ENCODE measurements at regions not wholly inside any gene's neighbourhood (a gene's known extent, or its start where the extent isn't known, plus 50 kb on each side); places are given as distances from the start of the nearest gene placed in this dataset.
"Not testable (repeated sequence)": the region's sequence is repeated elsewhere in the genome, so short reads cannot be mapped to it uniquely, and the experiment has no call there.

DNA sequence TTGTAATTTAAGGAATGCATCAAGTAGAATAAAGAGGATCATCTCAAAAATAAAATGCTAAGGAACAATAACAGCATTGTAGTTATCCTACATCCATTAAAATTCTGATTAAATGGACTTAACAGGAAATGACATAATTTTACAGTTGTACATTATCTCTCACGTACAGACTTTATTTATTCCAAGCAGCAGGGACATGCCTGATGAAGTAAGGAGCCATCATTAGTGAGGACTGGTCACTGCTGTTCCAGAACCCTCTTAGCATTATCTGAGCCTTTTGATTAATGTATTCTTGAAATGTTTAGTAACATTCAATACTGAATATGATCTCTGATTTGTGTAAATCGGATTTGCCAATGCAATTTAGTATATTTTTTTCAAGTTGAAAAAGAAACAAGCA is 516.1 kb downstream of the DACH1 start:
- 81% methylated on average over 2 of the region's 2 CpGs for WGBS
- no peaks in the 10 kb centered on the region for H3K27me3 ChIP-seq
- no peaks in the 10 kb centered on the region for H3K9me3 ChIP-seq
- H3K4me3 ChIP-seq, result no peak overlapping the region
- DNase-seq (ENCODE audit: extremely low spot score), result no peak
- intact Hi-C loops (cut with DNase I), result no loop called here
- TF ChIP-seq EP300 (IDR thresholded peaks at IDR 0.05), result no peak
- no peak for TF ChIP-seq POLR2AphosphoS5 (IDR thresholded peaks at IDR 0.05)
- TF ChIP-seq, protein P1, sequence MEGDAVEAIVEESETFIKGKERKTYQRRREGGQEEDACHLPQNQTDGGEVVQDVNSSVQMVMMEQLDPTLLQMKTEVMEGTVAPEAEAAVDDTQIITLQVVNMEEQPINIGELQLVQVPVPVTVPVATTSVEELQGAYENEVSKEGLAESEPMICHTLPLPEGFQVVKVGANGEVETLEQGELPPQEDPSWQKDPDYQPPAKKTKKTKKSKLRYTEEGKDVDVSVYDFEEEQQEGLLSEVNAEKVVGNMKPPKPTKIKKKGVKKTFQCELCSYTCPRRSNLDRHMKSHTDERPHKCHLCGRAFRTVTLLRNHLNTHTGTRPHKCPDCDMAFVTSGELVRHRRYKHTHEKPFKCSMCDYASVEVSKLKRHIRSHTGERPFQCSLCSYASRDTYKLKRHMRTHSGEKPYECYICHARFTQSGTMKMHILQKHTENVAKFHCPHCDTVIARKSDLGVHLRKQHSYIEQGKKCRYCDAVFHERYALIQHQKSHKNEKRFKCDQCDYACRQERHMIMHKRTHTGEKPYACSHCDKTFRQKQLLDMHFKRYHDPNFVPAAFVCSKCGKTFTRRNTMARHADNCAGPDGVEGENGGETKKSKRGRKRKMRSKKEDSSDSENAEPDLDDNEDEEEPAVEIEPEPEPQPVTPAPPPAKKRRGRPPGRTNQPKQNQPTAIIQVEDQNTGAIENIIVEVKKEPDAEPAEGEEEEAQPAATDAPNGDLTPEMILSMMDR (IDR thresholded peaks at IDR 0.05), result no peak
- no peak for TF ChIP-seq POLR2A (IDR thresholded peaks at IDR 0.05; ENCODE audit: low read depth)
- no peak overlapping the region for H3K27ac ChIP-seq (replicated peaks in 1 of 4)
- no peaks in the 10 kb centered on the region for H3K4me1 ChIP-seq
- H3K36me3 ChIP-seq, result no peaks in the 10 kb centered on the region

DNA sequence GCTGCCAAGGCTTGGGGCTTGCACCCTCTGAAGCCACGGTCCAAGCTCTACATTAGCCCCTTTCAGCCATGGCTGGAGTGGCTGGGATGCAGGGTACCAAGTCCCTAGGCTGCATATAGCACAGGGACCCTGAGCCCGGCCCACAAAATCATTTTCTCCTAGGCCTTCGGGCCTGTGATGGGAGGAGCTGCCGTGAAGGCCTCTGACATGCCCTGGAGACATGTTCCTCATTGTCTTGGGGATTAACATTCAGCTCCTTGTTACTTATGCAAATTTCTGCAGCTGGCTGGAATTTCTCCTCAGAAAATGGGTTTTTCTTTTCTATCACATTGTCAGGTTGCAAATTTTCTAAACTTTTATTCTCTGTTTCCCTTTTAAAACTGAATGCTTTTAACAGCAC is 521.1 kb downstream of the DACH1 start:
- intact Hi-C loops (cut with DNase I); H3K4me1 ChIP-seq; H3K4me3 ChIP-seq; H3K27ac ChIP-seq (replicated peaks in 1 of 4); DNase-seq (ENCODE audit: extremely low spot score); H3K27me3 ChIP-seq; H3K9me3 ChIP-seq; H3K36me3 ChIP-seq: not testable (repeated sequence)
- 92% methylated on average over 2 of the region's 4 CpGs for WGBS

DNA sequence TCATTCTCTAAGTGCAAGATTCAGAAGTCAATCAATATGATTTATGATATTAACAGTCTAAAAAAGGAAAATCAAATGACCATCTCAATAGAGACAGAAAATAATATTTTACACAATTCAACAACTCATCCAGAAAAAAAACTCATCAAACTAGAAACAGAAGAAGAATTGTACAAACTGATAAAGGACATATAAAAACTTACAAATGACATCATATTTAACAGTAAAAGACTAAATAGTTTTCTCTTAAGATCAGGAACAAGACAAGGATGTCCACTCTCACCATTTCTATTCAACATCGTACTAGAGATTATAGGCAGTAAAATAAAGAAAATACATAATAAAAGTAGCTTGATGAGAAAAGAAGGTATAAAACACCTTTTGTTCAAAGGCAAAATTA is 527.3 kb downstream of the DACH1 start:
- WGBS, result 88% methylated on average over 1 of the region's 1 CpG
- DNase-seq (ENCODE audit: extremely low spot score), result no peak

DNA sequence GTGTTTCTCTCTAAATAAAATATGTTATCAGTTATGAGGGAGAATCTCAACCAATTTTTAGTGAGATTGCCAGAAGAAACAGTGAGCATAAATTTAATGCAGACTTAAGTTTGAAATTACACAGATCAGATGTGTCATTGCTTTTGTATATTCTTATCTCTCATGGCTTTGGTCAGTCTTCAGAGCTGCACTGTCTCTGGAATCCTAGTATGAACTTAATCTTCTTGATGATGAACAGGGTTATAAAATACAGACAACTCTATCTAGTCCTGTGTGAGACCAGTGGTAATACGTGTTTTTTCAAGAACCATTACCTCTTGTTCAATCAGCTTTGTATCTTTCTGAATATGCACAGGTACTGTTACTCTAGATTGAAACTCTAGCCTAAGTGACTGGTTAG is 528.0 kb downstream of the DACH1 start:
- no peak for DNase-seq (ENCODE audit: extremely low spot score)
- intact Hi-C loops (cut with DNase I), result no loop called here
- Histone ChIP-seq H3K36me3 (no peaks in the 10 kb centered on the region), H3K4me1 (no peaks in the 10 kb centered on the region), H3K27ac (replicated peaks in 1 of 4) (no peak overlapping the region), H3K9me3 (no peaks in the 10 kb centered on the region), H3K27me3 (no peaks in the 10 kb centered on the region), H3K4me3 (no peak overlapping the region)
- TF ChIP-seq POLR2AphosphoS5 (IDR thresholded peaks at IDR 0.05) (no peak), EP300 (IDR thresholded peaks at IDR 0.05) (no peak), POLR2A (IDR thresholded peaks at IDR 0.05; ENCODE audit: low read depth) (no peak)
- WGBS, result 53% methylated on average over 1 of the region's 1 CpG

More for the DNA sequence above, 527.3 kb downstream of the DACH1 start:
- Histone ChIP-seq H3K4me1 (no peaks in the 10 kb centered on the region), H3K9me3 (no peaks in the 10 kb centered on the region), H3K4me3 (no peak overlapping the region), H3K27ac (replicated peaks in 1 of 4) (no peak overlapping the region), H3K27me3 (no peaks in the 10 kb centered on the region), H3K36me3 (no peaks in the 10 kb centered on the region)
- intact Hi-C loops (cut with DNase I), result no loop called here
- TF ChIP-seq POLR2AphosphoS5 (IDR thresholded peaks at IDR 0.05), result no peak
- TF ChIP-seq POLR2A (IDR thresholded peaks at IDR 0.05; ENCODE audit: low read depth), result no peak
- TF ChIP-seq EP300 (IDR thresholded peaks at IDR 0.05), result no peak
- TF ChIP-seq, protein P1 (IDR thresholded peaks at IDR 0.05), result no peak

DNA sequence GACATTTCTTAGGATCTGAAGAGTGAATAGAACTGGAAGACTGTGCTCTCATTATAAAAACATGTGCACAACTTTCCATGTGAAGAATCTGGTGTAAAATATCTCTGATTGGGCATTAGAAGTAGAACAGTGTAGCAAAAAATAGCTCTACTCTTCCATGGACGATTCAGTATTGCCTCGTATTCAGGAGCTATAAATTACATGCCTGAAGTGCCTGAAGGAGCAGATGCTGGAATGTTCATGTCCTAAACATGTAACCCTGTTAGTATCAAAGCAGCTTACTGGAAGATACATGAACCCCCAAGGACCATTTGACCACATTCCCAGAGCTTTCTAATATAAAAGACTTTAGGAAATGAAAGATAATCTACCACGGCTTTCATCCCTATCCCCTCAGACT is 528.9 kb downstream of the DACH1 start:
- 71% methylated on average over 3 of the region's 3 CpGs for WGBS
- Histone ChIP-seq H3K27me3 (no peaks in the 10 kb centered on the region), H3K4me1 (no peaks in the 10 kb centered on the region), H3K4me3 (no peak overlapping the region), H3K27ac (replicated peaks in 1 of 4) (no peak overlapping the region), H3K9me3 (no peaks in the 10 kb centered on the region), H3K36me3 (no peaks in the 10 kb centered on the region)
- no peak for DNase-seq (ENCODE audit: extremely low spot score)
- TF ChIP-seq POLR2AphosphoS5 (IDR thresholded peaks at IDR 0.05) (no peak), POLR2A (IDR thresholded peaks at IDR 0.05; ENCODE audit: low read depth) (no peak), EP300 (IDR thresholded peaks at IDR 0.05) (no peak)
- TF ChIP-seq, protein P1 (IDR thresholded peaks at IDR 0.05), result no peak
- intact Hi-C loops (cut with DNase I), result no loop called here

DNA sequence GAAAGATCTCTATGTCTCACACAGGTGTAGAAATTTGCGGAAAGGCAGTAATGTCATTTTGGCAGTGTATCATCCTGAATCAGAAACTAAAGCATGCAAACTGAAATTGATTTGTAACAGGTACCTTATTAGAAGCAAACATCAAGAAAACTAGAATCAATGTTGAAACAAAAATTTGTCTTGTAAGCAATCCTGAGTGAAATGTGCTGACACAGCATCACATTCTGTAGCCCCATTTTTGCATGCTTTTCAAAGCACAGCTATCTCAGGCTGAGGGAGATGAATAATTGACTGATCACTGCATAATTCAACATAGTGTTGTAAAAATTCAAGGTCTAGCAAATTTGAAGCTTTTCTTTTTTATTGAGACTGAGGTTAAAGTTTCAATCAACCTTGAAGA is 539.7 kb downstream of the DACH1 start:
- Histone ChIP-seq H3K4me3 (no peak overlapping the region), H3K27ac (replicated peaks in 1 of 4) (no peak overlapping the region), H3K9me3 (no peaks in the 10 kb centered on the region), H3K36me3 (no peaks in the 10 kb centered on the region), H3K27me3 (no peaks in the 10 kb centered on the region), H3K4me1 (no peaks in the 10 kb centered on the region)
- TF ChIP-seq POLR2AphosphoS5 (IDR thresholded peaks at IDR 0.05) (no peak), POLR2A (IDR thresholded peaks at IDR 0.05; ENCODE audit: low read depth) (no peak), EP300 (IDR thresholded peaks at IDR 0.05) (no peak)
- TF ChIP-seq, protein P1 (IDR thresholded peaks at IDR 0.05), result no peak
- DNase-seq (ENCODE audit: extremely low spot score), result no peak
- intact Hi-C loops (cut with DNase I), result no loop called here
- WGBS, result 84% methylated on average over 1 of the region's 1 CpG

Data from esophagus muscularis mucosa (tissue), 4 donors.